Head of caudate nucleus (tissue), 42 donors: ENCODE measurements at regions not wholly inside any gene's neighbourhood (a gene's known extent, or its start where the extent isn't known, plus 50 kb on each side); places are given as distances from the start of the nearest gene placed in this dataset.
A peak's percentile ranks its signal among the peaks of the same experiment; 100 is the strongest.

ENCODE experiments used
- DNase-seq, 42 donors: peaks; one replicate each; pipeline versions ENCODE4 v3.0.0 to v3.0.0-alpha.2; 2020 to 2021; ENCODE audit warnings: mixed read lengths in 7 of 42
- intact Hi-C: fragments of 100-400 bp; cut with DNase I; formaldehyde crosslinking; loops from one replicate; pipeline ENCODE4 v1.15.0; 2022

GRCh38 chr2:204468746-204469429, 76.4 kb upstream of the PARD3B start:
- intact Hi-C loops: no loop called here
- no peak for DNase-seq

GRCh38 chr2:204470178-204470620, 75.1 kb upstream of the PARD3B start:
- intact Hi-C loops: no loop called here
- no peak for DNase-seq

GRCh38 chr2:204470621-204471196, 74.6 kb upstream of the PARD3B start:
- intact Hi-C loops: no loop called here
- no peak for DNase-seq

GRCh38 chr2:204472375-204472774, 72.9 kb upstream of the PARD3B start:
- intact Hi-C loops: no loop called here
- DNase-seq: peak in 1 of 42 donors; percentile 16

- intact Hi-C loops: no loop called here
- no peak for DNase-seq
Measured at GRCh38 chr2:204473224-204473623, 72.1 kb upstream of the PARD3B start.

- DNase-seq: no peak
- intact Hi-C loops: no loop called here
Measured at GRCh38 chr2:204475399-204475798, 69.9 kb upstream of the PARD3B start.

GRCh38 chr2:204477358-204477950, 67.8 kb upstream of the PARD3B start:
- intact Hi-C loops: no loop called here
- DNase-seq: no peak

GRCh38 chr2:204479557-204479956, 65.7 kb upstream of the PARD3B start:
- intact Hi-C loops: no loop called here
- DNase-seq: no peak

GRCh38 chr2:204480676-204481075, 64.6 kb upstream of the PARD3B start:
- no peak for DNase-seq
- intact Hi-C loops: no loop called here

- intact Hi-C loops: no loop called here
- peak in 2 of 42 donors; percentile 5 to 55 for DNase-seq
Measured at GRCh38 chr2:204483608-204484081, 61.6 kb upstream of the PARD3B start.

- intact Hi-C loops: no loop called here
- DNase-seq: no peak
Measured at GRCh38 chr2:204486321-204486720, 59.0 kb upstream of the PARD3B start.

- intact Hi-C loops: no loop called here
- no peak for DNase-seq
Measured at GRCh38 chr2:204486805-204487204, 58.5 kb upstream of the PARD3B start.

GRCh38 chr2:204487447-204488229, 57.6 kb upstream of the PARD3B start:
- intact Hi-C loops: no loop called here
- no peak for DNase-seq

GRCh38 chr2:204491528-204491927, 53.7 kb upstream of the PARD3B start:
- peak in 5 of 42 donors; percentile 1 to 48 (median 16) for DNase-seq
- intact Hi-C loops: no loop called here

- intact Hi-C loops: no loop called here
- DNase-seq: no peak
Measured at GRCh38 chr2:204492417-204492816, 52.9 kb upstream of the PARD3B start.

- DNase-seq: no peak
- intact Hi-C loops: no loop called here
Measured at GRCh38 chr2:204494681-204495080, 50.6 kb upstream of the PARD3B start.

- intact Hi-C loops: no loop called here
Measured at GRCh38 chr2:204495381-204495780, 49.9 kb upstream of the PARD3B start.

More at GRCh38 chr2:204495381-204495780, 49.9 kb upstream of the PARD3B start:
- peak in 10 of 42 donors; percentile 4 to 41 (median 18) for DNase-seq
